Gastroesophageal sphincter (tissue), 3 donors: ENCODE measurements at regions not wholly inside any gene's neighbourhood (a gene's known extent, or its start where the extent isn't known, plus 50 kb on each side); places are given as distances from the start of the nearest gene placed in this dataset.

ENCODE experiments used
- CTCF ChIP-seq, 4 experiments: fragments of 200-600 bp in 2 of 4; fragments of 450-650 bp in 2 of 4; sonication (generic) in 1 of 4; IDR thresholded peaks; one replicate each; pipeline ENCODE4 v1.5.1; 2017 to 2019; ENCODE audit warnings: antibody characterized with exemption in 4 of 4, mild to moderate bottlenecking in 2 of 4, moderate library complexity in 2 of 4
- POLR2A ChIP-seq, 2 donors: fragments of 450-650 bp; IDR thresholded peaks; one replicate each; pipeline ENCODE4 v1.6.1; 2017; ENCODE audit warnings: antibody characterized with exemption in 2 of 2, mild to moderate bottlenecking in 2 of 2, moderate library complexity in 1 of 2
- POLR2AphosphoS5 ChIP-seq: sonication (generic); formaldehyde crosslinking; IDR thresholded peaks from one replicate; pipeline ENCODE4 v1.6.1; 2017; ENCODE audit warnings: antibody characterized with exemption

GRCh38 chr3:152578769-152579168, 256.2 kb upstream of the P2RY1 start:
- TF ChIP-seq CTCF (IDR thresholded peaks at IDR 0.05) (no peak), POLR2A (IDR thresholded peaks at IDR 0.05) (no peak), POLR2AphosphoS5 (no peak)
